PC-9 (cell line): ENCODE measurements at regions not wholly inside any gene's neighbourhood (a gene's known extent, or its start where the extent isn't known, plus 50 kb on each side); places are given as distances from the start of the nearest gene placed in this dataset.

ENCODE experiments used
- CTCF ChIP-seq: fragments of 200-600 bp; sonication (generic); conservative IDR thresholded peaks from 2 replicates; pipeline ENCODE4 v1.6.1; 2017; ENCODE audit warnings: mixed run types, antibody characterized with exemption, mild to moderate bottlenecking, moderate library complexity
- EZH2 ChIP-seq: fragments of 200-600 bp; sonication (generic); IDR thresholded peaks from 2 replicates; pipeline ENCODE4 v1.8.0; 2017; ENCODE audit warnings: antibody characterized with exemption, low read depth

GRCh38 chr10:2874963-2875362 lies 192.4 kb upstream of the PFKP start:
- TF ChIP-seq CTCF (no peak), EZH2 (no peak)
